ENCODE measurements at regions not wholly inside any gene's neighbourhood (a gene's known extent, or its start where the extent isn't known, plus 50 kb on each side); places are given as distances from the start of the nearest gene placed in this dataset.

GRCh38 chr3:41011854-41012253, 187.5 kb upstream of the CTNNB1 start:
- whole genome bisulfite sequencing (ENCODE audit: insufficient coverage, insufficient read length), result no CpG with 5 or more reads among the region's 2 CpGs
- no peak for DNase-seq (ENCODE audit: low read depth, low spot score)
- Histone ChIP-seq H3K27ac (ENCODE audit: low read length) (no peak overlapping the region), H3K4me3 (ENCODE audit: low read length) (no peak overlapping the region), H3K4me1 (ENCODE audit: control insufficient read depth, insufficient read depth, low read length) (no peaks in the 10 kb centered on the region), H3K36me3 (ENCODE audit: control insufficient read depth, insufficient read depth, low read length) (no peaks in the 10 kb centered on the region), H3K27me3 (ENCODE audit: control insufficient read depth, insufficient read depth, low read length) (no peaks in the 10 kb centered on the region), H3K9me3 (ENCODE audit: control insufficient read depth, insufficient read depth, low read length) (no peaks in the 10 kb centered on the region; the same call in 1 of the 2 replicates)

DNA sequence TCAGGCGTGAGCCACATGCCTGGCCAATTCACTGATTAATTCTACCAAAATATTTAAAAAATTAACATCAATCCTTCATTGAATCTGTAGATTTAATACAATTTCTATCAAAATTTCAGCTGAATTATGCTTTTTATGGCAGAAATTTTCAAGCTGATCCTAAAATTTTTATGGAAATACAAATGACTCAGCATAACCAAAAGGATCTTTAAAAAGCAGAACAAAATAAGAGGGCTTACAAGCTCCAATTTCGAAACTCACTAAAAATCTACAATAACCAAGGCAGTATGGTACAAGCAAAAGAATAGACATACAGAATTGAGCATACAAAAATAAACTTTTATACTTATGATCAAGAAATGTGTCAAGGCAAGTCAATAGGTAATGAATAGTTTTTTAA, 180.4 kb upstream of the CTNNB1 start:
- Histone ChIP-seq H3K27me3 (ENCODE audit: control insufficient read depth, insufficient read depth, low read length) (no peaks in the 10 kb centered on the region), H3K36me3 (ENCODE audit: control insufficient read depth, insufficient read depth, low read length) (no peaks in the 10 kb centered on the region), H3K27ac (ENCODE audit: low read length) (no peak overlapping the region), H3K9me3 (ENCODE audit: control insufficient read depth, insufficient read depth, low read length) (no peaks in the 10 kb centered on the region), H3K4me3 (ENCODE audit: low read length) (no peak overlapping the region), H3K4me1 (ENCODE audit: control insufficient read depth, insufficient read depth, low read length) (no peaks in the 10 kb centered on the region)
- DNase-seq (ENCODE audit: low read depth, low spot score), result no peak
- WGBS (ENCODE audit: insufficient coverage, insufficient read length), result no CpG with 5 or more reads among the region's 2 CpGs

DNA sequence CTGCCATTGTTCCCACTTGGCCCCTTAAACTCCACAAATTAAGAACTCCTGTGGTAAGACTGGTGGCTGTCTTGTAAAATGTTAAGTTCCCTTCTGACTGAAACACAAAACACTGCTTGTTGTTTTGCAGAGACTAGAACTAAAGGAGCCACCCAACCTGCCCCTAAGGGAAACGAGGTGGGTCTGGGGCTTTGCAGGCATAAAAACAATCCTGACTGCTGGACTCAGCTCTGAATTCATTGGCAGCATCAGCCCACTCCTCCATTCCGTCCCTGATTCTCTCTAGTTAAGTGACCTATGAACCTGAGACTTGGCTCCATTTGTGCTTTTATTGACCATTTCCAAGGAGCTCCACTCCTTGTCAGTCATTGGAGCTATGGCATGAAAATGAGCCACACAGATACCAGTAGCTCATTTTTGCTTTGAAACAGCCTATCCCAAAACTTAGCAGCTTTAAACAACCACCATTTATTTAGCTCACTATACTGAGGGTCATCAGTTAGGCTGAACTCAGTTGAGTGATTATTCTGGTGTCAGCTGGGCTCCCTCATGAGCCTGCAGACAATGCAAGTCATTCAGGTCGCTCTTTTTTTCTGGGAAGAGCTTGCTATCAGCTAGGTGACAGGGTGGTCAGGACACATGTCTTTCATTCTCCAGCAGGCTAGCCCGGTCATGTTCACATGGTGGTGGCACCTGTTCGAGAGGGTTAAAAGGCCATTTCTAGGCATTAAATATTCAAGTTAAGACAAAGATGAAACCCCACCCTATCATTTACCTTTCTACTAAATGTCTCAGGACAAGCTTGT, 175.1 kb upstream of the CTNNB1 start:
- Histone ChIP-seq H3K36me3 (ENCODE audit: control insufficient read depth, insufficient read depth, low read length) (no peaks in the 10 kb centered on the region), H3K27ac (ENCODE audit: low read length) (no peak overlapping the region), H3K4me3 (ENCODE audit: low read length) (no peak overlapping the region), H3K27me3 (ENCODE audit: control insufficient read depth, insufficient read depth, low read length) (no peaks in the 10 kb centered on the region), H3K4me1 (ENCODE audit: control insufficient read depth, insufficient read depth, low read length) (0 out of 2 replicates have a peak, but pooled peaks cover 1% of the 10 kb centered on the region), H3K9me3 (ENCODE audit: control insufficient read depth, insufficient read depth, low read length) (no peaks in the 10 kb centered on the region)
- no CpG with 5 or more reads among the region's 5 CpGs for WGBS (ENCODE audit: insufficient coverage, insufficient read length)
- no peak for DNase-seq (ENCODE audit: low read depth, low spot score)

- H3K27ac ChIP-seq (ENCODE audit: low read length), result no peak overlapping the region
- no peak overlapping the region for H3K4me3 ChIP-seq (ENCODE audit: low read length)
- H3K36me3 ChIP-seq (ENCODE audit: control insufficient read depth, insufficient read depth, low read length), result no peaks in the 10 kb centered on the region
- H3K27me3 ChIP-seq (ENCODE audit: control insufficient read depth, insufficient read depth, low read length), result no peaks in the 10 kb centered on the region
- 0 out of 2 replicates have a peak, but pooled peaks cover 1% of the 10 kb centered on the region for H3K4me1 ChIP-seq (ENCODE audit: control insufficient read depth, insufficient read depth, low read length)
- H3K9me3 ChIP-seq (ENCODE audit: control insufficient read depth, insufficient read depth, low read length), result no peaks in the 10 kb centered on the region
- WGBS (ENCODE audit: insufficient coverage, insufficient read length), result no CpG with 5 or more reads among the region's 3 CpGs
- no peak for DNase-seq (ENCODE audit: low read depth, low spot score)
Measured at GRCh38 chr3:41026394-41027177, 172.7 kb upstream of the CTNNB1 start.

GRCh38 chr3:41029356-41029755, 169.9 kb upstream of the CTNNB1 start:
- H3K27me3 ChIP-seq (ENCODE audit: control insufficient read depth, insufficient read depth, low read length), result no peaks in the 10 kb centered on the region
- H3K4me3 ChIP-seq (ENCODE audit: low read length), result no peak overlapping the region
- no peak for DNase-seq (ENCODE audit: low read depth, low spot score)
- WGBS (ENCODE audit: insufficient coverage, insufficient read length), result no CpG with 5 or more reads among the region's 3 CpGs
- no peak overlapping the region for H3K27ac ChIP-seq (ENCODE audit: low read length)
- H3K4me1 ChIP-seq (ENCODE audit: control insufficient read depth, insufficient read depth, low read length), result 0 out of 2 replicates have a peak, but pooled peaks cover 1% of the 10 kb centered on the region
- H3K36me3 ChIP-seq (ENCODE audit: control insufficient read depth, insufficient read depth, low read length), result no peaks in the 10 kb centered on the region
- H3K9me3 ChIP-seq (ENCODE audit: control insufficient read depth, insufficient read depth, low read length), result no peaks in the 10 kb centered on the region

DNA sequence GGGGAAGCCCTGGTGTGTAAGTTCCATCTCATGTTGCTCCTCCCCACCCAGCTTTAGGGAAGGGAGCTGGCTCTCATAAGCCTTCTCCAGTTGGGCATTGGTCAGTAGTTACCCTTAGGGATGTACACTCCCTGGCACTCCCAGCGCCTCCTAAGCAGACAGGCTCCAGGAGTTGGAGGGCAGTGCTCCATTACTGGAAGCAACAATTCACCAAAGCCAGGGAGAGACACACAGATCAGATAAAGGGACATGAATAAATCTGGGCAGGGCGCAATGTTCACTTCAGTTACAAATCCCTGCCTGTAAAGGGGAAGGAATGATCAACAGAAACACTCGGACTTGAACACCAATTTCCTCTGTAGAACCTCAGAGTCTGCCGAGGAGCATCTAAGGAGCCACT, 169.1 kb upstream of the CTNNB1 start:
- Histone ChIP-seq H3K9me3 (ENCODE audit: control insufficient read depth, insufficient read depth, low read length) (no peaks in the 10 kb centered on the region), H3K36me3 (ENCODE audit: control insufficient read depth, insufficient read depth, low read length) (no peaks in the 10 kb centered on the region), H3K27ac (ENCODE audit: low read length) (no peak overlapping the region), H3K27me3 (ENCODE audit: control insufficient read depth, insufficient read depth, low read length) (no peaks in the 10 kb centered on the region), H3K4me1 (ENCODE audit: control insufficient read depth, insufficient read depth, low read length) (0 out of 2 replicates have a peak, but pooled peaks cover 1% of the 10 kb centered on the region), H3K4me3 (ENCODE audit: low read length) (no peak overlapping the region)
- WGBS (ENCODE audit: insufficient coverage, insufficient read length), result no CpG with 5 or more reads among the region's 4 CpGs
- DNase-seq (ENCODE audit: low read depth, low spot score), result no peak

DNA sequence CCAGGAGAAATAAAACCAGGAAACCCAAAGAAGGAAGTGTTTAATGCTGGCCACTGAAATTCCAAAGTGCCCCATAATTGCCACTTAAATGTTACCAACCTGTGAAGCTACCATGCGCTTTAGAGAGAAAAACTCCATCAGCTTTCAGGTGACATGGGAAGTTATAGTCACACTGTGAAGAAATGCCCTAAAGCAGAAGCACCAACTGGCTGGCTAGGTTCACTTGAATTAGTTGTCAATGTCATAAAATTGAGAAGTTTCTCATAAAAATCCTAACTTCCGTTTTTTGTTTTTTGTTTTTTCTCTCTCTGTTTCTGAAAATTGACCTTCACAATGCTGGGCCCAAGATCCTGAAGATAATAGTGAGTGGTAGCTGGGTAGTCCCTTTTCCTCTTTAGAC, 167.9 kb upstream of the CTNNB1 start:
- no peak overlapping the region for H3K4me3 ChIP-seq (ENCODE audit: low read length)
- H3K9me3 ChIP-seq (ENCODE audit: control insufficient read depth, insufficient read depth, low read length), result no peaks in the 10 kb centered on the region
- no peaks in the 10 kb centered on the region for H3K4me1 ChIP-seq (ENCODE audit: control insufficient read depth, insufficient read depth, low read length)
- H3K27me3 ChIP-seq (ENCODE audit: control insufficient read depth, insufficient read depth, low read length), result no peaks in the 10 kb centered on the region
- no peaks in the 10 kb centered on the region for H3K36me3 ChIP-seq (ENCODE audit: control insufficient read depth, insufficient read depth, low read length)
- no peak for DNase-seq (ENCODE audit: low read depth, low spot score)
- no CpG with 5 or more reads among the region's 2 CpGs for WGBS (ENCODE audit: insufficient coverage, insufficient read length)
- no peak overlapping the region for H3K27ac ChIP-seq (ENCODE audit: low read length)

GRCh38 chr3:41033956-41034519, 165.3 kb upstream of the CTNNB1 start:
- WGBS (ENCODE audit: insufficient coverage, insufficient read length), result no CpG with 5 or more reads among the region's 3 CpGs

GRCh38 chr3:41035456-41036022, 163.8 kb upstream of the CTNNB1 start:
- WGBS (ENCODE audit: insufficient coverage, insufficient read length), result no CpG with 5 or more reads among the region's 2 CpGs
- no peak for DNase-seq (ENCODE audit: low read depth, low spot score)
- H3K4me3 ChIP-seq (ENCODE audit: low read length), result no peak overlapping the region

More at GRCh38 chr3:41033956-41034519, 165.3 kb upstream of the CTNNB1 start:
- H3K4me3 ChIP-seq (ENCODE audit: low read length), result no peak overlapping the region
- H3K36me3 ChIP-seq (ENCODE audit: control insufficient read depth, insufficient read depth, low read length), result no peaks in the 10 kb centered on the region
- no peaks in the 10 kb centered on the region for H3K27me3 ChIP-seq (ENCODE audit: control insufficient read depth, insufficient read depth, low read length)
- H3K4me1 ChIP-seq (ENCODE audit: control insufficient read depth, insufficient read depth, low read length), result no peaks in the 10 kb centered on the region
- no peak overlapping the region for H3K27ac ChIP-seq (ENCODE audit: low read length)
- H3K9me3 ChIP-seq (ENCODE audit: control insufficient read depth, insufficient read depth, low read length), result no peaks in the 10 kb centered on the region
- DNase-seq (ENCODE audit: low read depth, low spot score), result no peak

GRCh38 chr3:41037651-41038334, 161.5 kb upstream of the CTNNB1 start:
- no peak overlapping the region for H3K27ac ChIP-seq (ENCODE audit: low read length)
- no peaks in the 10 kb centered on the region for H3K9me3 ChIP-seq (ENCODE audit: control insufficient read depth, insufficient read depth, low read length)
- no peak overlapping the region for H3K4me3 ChIP-seq (ENCODE audit: low read length)
- WGBS (ENCODE audit: insufficient coverage, insufficient read length), result no CpG with 5 or more reads among the region's 4 CpGs
- H3K27me3 ChIP-seq (ENCODE audit: control insufficient read depth, insufficient read depth, low read length), result no peaks in the 10 kb centered on the region
- no peaks in the 10 kb centered on the region for H3K36me3 ChIP-seq (ENCODE audit: control insufficient read depth, insufficient read depth, low read length)
- no peak for DNase-seq (ENCODE audit: low read depth, low spot score)
- no peaks in the 10 kb centered on the region for H3K4me1 ChIP-seq (ENCODE audit: control insufficient read depth, insufficient read depth, low read length)

More at GRCh38 chr3:41035456-41036022, 163.8 kb upstream of the CTNNB1 start:
- Histone ChIP-seq H3K9me3 (ENCODE audit: control insufficient read depth, insufficient read depth, low read length) (no peaks in the 10 kb centered on the region), H3K27me3 (ENCODE audit: control insufficient read depth, insufficient read depth, low read length) (no peaks in the 10 kb centered on the region), H3K36me3 (ENCODE audit: control insufficient read depth, insufficient read depth, low read length) (no peaks in the 10 kb centered on the region), H3K4me1 (ENCODE audit: control insufficient read depth, insufficient read depth, low read length) (no peaks in the 10 kb centered on the region), H3K27ac (ENCODE audit: low read length) (no peak overlapping the region)

Measured in iPS DF 6.9 (cell line).